ENCODE measurements at regions not wholly inside any gene's neighbourhood (a gene's known extent, or its start where the extent isn't known, plus 50 kb on each side); places are given as distances from the start of the nearest gene placed in this dataset.
A peak's percentile ranks its signal among the peaks of the same experiment; 100 is the strongest.

DNA sequence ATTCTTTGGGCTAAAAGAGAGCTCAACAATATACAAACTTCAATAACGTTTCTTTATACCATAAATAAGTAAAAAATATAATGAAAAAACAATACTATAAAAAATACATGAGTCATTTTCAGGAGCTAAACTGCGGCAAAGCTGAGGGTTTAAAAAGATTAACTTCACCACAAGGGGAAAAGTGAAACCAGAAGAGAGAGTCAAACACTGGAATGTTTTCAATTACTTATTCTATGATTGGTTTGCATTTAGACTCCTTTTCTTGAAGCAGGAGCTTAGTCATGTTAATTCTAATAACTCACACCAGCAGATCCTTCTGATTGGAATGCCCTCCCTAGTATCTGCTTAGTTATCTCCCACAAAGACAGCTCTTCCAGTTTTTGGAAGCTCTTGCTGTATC, 627.3 kb downstream of the UTRN start:
- Histone ChIP-seq H3K4me1 (ENCODE audit: insufficient read depth, low read length) (peaks cover 9% of the 10 kb centered on the region), H3K4me2 (ENCODE audit: insufficient read depth, low read length) (peak overlapping the region; percentile 34), H3K4me3 (ENCODE audit: insufficient read depth, low read length) (no peak overlapping the region), H3K27me3 (ENCODE audit: insufficient read depth, low read length) (no peaks in the 10 kb centered on the region), H4K20me1 (ENCODE audit: insufficient read depth, low read length) (no peaks in the 10 kb centered on the region), H2AFZ (ENCODE audit: low read length) (no peak overlapping the region), H3K9me3 (ENCODE audit: low read depth, low read length) (no peaks in the 10 kb centered on the region), H3K79me2 (ENCODE audit: insufficient read depth, low read length) (no peaks in the 10 kb centered on the region), H3K36me3 (ENCODE audit: insufficient read depth, low read length) (no peaks in the 10 kb centered on the region), H3K27ac (ENCODE audit: low read depth, low read length) (peak overlapping the region; percentile 41)
- peak; percentile 74 for DNase-seq (ENCODE audit: insufficient read length, low spot score, missing footprints)
- TF ChIP-seq, protein P1, sequence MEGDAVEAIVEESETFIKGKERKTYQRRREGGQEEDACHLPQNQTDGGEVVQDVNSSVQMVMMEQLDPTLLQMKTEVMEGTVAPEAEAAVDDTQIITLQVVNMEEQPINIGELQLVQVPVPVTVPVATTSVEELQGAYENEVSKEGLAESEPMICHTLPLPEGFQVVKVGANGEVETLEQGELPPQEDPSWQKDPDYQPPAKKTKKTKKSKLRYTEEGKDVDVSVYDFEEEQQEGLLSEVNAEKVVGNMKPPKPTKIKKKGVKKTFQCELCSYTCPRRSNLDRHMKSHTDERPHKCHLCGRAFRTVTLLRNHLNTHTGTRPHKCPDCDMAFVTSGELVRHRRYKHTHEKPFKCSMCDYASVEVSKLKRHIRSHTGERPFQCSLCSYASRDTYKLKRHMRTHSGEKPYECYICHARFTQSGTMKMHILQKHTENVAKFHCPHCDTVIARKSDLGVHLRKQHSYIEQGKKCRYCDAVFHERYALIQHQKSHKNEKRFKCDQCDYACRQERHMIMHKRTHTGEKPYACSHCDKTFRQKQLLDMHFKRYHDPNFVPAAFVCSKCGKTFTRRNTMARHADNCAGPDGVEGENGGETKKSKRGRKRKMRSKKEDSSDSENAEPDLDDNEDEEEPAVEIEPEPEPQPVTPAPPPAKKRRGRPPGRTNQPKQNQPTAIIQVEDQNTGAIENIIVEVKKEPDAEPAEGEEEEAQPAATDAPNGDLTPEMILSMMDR (IDR thresholded peaks at IDR 0.05; ENCODE audit: extremely low read depth, low read depth, low read length) = no peak

DNA sequence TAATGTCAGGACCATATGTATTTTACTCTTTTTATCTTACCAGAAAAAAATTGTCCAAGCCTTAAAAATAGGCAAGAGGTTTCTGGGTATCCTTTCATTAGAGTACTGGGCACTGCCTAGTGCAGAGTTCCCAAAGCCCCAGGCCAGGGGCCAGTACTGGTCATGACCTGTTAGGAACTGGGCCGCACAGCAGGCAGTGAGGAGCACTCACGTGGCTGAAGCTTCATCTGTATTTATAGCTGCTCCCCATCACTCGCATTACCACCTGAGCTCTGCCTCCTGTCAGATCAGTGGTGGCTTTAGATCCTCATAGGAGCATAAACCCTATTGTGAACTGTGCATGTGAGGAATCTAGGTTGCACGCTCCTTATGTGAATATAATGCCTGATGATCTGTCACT, 632.9 kb downstream of the UTRN start:
- no peak overlapping the region for H3K27ac ChIP-seq (ENCODE audit: low read depth, low read length)
- no peaks in the 10 kb centered on the region for H3K27me3 ChIP-seq (ENCODE audit: insufficient read depth, low read length)
- no peak overlapping the region for H3K4me2 ChIP-seq (ENCODE audit: insufficient read depth, low read length)
- H3K9me3 ChIP-seq (ENCODE audit: low read depth, low read length) = no peaks in the 10 kb centered on the region
- no peaks in the 10 kb centered on the region for H3K4me1 ChIP-seq (ENCODE audit: insufficient read depth, low read length)
- H4K20me1 ChIP-seq (ENCODE audit: insufficient read depth, low read length) = no peaks in the 10 kb centered on the region
- no peak overlapping the region for H3K4me3 ChIP-seq (ENCODE audit: insufficient read depth, low read length)
- H3K36me3 ChIP-seq (ENCODE audit: insufficient read depth, low read length) = no peaks in the 10 kb centered on the region
- H3K79me2 ChIP-seq (ENCODE audit: insufficient read depth, low read length) = no peaks in the 10 kb centered on the region
- H2AFZ ChIP-seq (ENCODE audit: low read length) = no peak overlapping the region
- TF ChIP-seq, protein P1 (IDR thresholded peaks at IDR 0.05; ENCODE audit: extremely low read depth, low read depth, low read length) = no peak
- no peak for DNase-seq (ENCODE audit: insufficient read length, low spot score, missing footprints)

DNA sequence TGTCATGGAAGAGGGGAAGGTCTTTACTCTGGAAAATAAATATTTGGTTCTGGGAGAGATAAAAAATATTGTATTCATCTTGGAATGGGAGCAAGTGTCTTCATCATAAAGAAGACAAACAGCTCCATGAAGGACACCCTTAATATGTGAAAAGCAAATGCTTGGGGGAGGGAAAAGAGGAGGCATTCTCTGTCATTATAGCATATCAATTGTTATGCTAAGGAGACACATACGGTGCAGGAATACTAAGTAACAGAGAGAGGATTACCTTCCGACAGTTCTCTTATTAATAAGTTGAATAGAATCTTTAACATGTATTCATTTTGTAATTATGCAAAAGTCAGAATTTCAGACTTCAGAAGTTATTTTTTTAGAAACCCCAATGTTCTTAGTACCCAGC, 634.4 kb downstream of the UTRN start:
- H3K79me2 ChIP-seq (ENCODE audit: insufficient read depth, low read length) = no peaks in the 10 kb centered on the region
- H3K36me3 ChIP-seq (ENCODE audit: insufficient read depth, low read length) = no peaks in the 10 kb centered on the region
- no peak overlapping the region for H2AFZ ChIP-seq (ENCODE audit: low read length)
- no peaks in the 10 kb centered on the region for H3K4me1 ChIP-seq (ENCODE audit: insufficient read depth, low read length)
- no peak for DNase-seq (ENCODE audit: insufficient read length, low spot score, missing footprints)
- H3K27ac ChIP-seq (ENCODE audit: low read depth, low read length) = no peak overlapping the region
- no peak overlapping the region for H3K4me3 ChIP-seq (ENCODE audit: insufficient read depth, low read length)
- H3K4me2 ChIP-seq (ENCODE audit: insufficient read depth, low read length) = no peak overlapping the region
- TF ChIP-seq, protein P1 (IDR thresholded peaks at IDR 0.05; ENCODE audit: extremely low read depth, low read depth, low read length) = no peak
- H4K20me1 ChIP-seq (ENCODE audit: insufficient read depth, low read length) = no peaks in the 10 kb centered on the region
- H3K9me3 ChIP-seq (ENCODE audit: low read depth, low read length) = no peaks in the 10 kb centered on the region
- no peaks in the 10 kb centered on the region for H3K27me3 ChIP-seq (ENCODE audit: insufficient read depth, low read length)

DNA sequence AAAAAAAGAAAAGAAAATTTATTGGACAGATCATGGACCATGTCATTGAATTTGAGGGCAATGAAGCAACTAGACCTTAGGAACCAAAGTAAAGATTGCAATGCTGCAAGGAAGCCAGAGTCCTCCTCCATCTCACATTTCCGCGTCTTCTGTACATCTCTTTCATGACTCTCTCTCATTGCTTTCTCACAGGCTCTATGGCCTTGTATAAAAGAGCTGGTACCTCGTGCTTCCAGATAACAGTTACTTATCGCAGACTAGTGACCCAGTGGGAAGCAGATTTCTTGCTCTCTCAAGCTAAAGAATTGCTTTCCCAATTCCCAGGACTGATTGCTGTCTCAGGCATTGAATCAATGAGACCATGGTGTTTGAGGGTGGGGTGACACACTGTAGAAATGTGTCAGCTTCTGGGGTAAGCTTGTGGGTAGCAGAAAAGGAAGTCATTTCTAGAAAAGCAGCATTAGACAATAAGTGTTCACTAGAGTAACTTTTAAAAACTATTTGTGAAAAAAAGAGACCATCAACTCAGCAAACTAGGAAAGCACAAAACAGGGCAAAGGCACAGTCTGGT, 635.3 kb downstream of the UTRN start:
- Histone ChIP-seq H3K4me3 (ENCODE audit: insufficient read depth, low read length) (no peak overlapping the region), H3K79me2 (ENCODE audit: insufficient read depth, low read length) (no peaks in the 10 kb centered on the region), H3K36me3 (ENCODE audit: insufficient read depth, low read length) (no peaks in the 10 kb centered on the region), H3K27me3 (ENCODE audit: insufficient read depth, low read length) (no peaks in the 10 kb centered on the region), H3K4me1 (ENCODE audit: insufficient read depth, low read length) (no peaks in the 10 kb centered on the region), H3K27ac (ENCODE audit: low read depth, low read length) (no peak overlapping the region), H4K20me1 (ENCODE audit: insufficient read depth, low read length) (no peaks in the 10 kb centered on the region), H2AFZ (ENCODE audit: low read length) (peak overlapping the region; percentile 67), H3K4me2 (ENCODE audit: insufficient read depth, low read length) (no peak overlapping the region), H3K9me3 (ENCODE audit: low read depth, low read length) (no peaks in the 10 kb centered on the region)
- DNase-seq (ENCODE audit: insufficient read length, low spot score, missing footprints) = no peak
- TF ChIP-seq, protein P1 (IDR thresholded peaks at IDR 0.05; ENCODE audit: extremely low read depth, low read depth, low read length) = no peak

Data from osteoblast (primary cell).